Coronary artery (tissue), 2 donors: ENCODE measurements at regions not wholly inside any gene's neighbourhood (a gene's known extent, or its start where the extent isn't known, plus 50 kb on each side); places are given as distances from the start of the nearest gene placed in this dataset.

ENCODE experiments used
- DNase-seq: peaks from one replicate; pipeline ENCODE4 v3.0.0-alpha.2; 2017; ENCODE audit warnings: low spot score
- H3K27ac ChIP-seq, 2 donors: fragments of 200-600 bp; sonication (generic); one replicate each; pipeline ENCODE4 v1.5.1; 2016 to 2019
- H3K4me3 ChIP-seq: fragments of 200-600 bp; sonication (generic); 2 replicates; pipeline ENCODE4 v1.5.1; 2016; ENCODE audit warnings: mild to moderate bottlenecking, moderate library complexity
- CTCF ChIP-seq: fragments of 200-600 bp; sonication (generic); IDR thresholded peaks from one replicate; pipeline ENCODE4 v1.5.1; 2019; ENCODE audit warnings: antibody characterized with exemption

GRCh38 chr10:121662531-121662930, 64.3 kb upstream of the FGFR2 start:
- H3K4me3 ChIP-seq, result no peak overlapping the region
- TF ChIP-seq CTCF, result no peak
- no peak overlapping the region for H3K27ac ChIP-seq
- DNase-seq, result no peak

GRCh38 chr10:121661451-121661851, 63.2 kb upstream of the FGFR2 start:
- H3K4me3 ChIP-seq, result no peak overlapping the region
- peak overlapping the region in 1 of 2 donors; percentile 16 for H3K27ac ChIP-seq
- TF ChIP-seq CTCF, result no peak
- DNase-seq, result no peak

GRCh38 chr10:121659236-121659635, 61.0 kb upstream of the FGFR2 start:
- Histone ChIP-seq H3K4me3 (no peak overlapping the region), H3K27ac (no peak overlapping the region)
- DNase-seq, result peak; percentile 41
- TF ChIP-seq CTCF, result no peak

- TF ChIP-seq CTCF, result no peak
- Histone ChIP-seq H3K27ac (no peak overlapping the region), H3K4me3 (no peak overlapping the region)
- no peak for DNase-seq
These were observed 60.4 kb upstream of the FGFR2 start for GRCh38 chr10:121658611-121659010.

- no peak for TF ChIP-seq CTCF
- no peak overlapping the region for H3K4me3 ChIP-seq
- no peak overlapping the region for H3K27ac ChIP-seq
- DNase-seq, result no peak
These were observed 59.9 kb upstream of the FGFR2 start for GRCh38 chr10:121658111-121658510.

GRCh38 chr10:121655254-121656144, 57.3 kb upstream of the FGFR2 start:
- no peak for DNase-seq
- no peak overlapping the region for H3K4me3 ChIP-seq
- no peak for TF ChIP-seq CTCF
- H3K27ac ChIP-seq, result no peak overlapping the region

- DNase-seq, result no peak
- TF ChIP-seq CTCF, result no peak
- Histone ChIP-seq H3K27ac (no peak overlapping the region), H3K4me3 (no peak overlapping the region)
These were observed 55.8 kb upstream of the FGFR2 start for GRCh38 chr10:121654021-121654545.
